Retinal pigment epithelial cell (primary cell): ENCODE measurements at regions not wholly inside any gene's neighbourhood (a gene's known extent, or its start where the extent isn't known, plus 50 kb on each side); places are given as distances from the start of the nearest gene placed in this dataset.

Source experiments
- DNase-seq: peaks from one replicate; pipeline ENCODE4 v3.0.0-alpha.2; 2010; ENCODE audit warnings: low read depth
- H3K4me3 ChIP-seq: 2 replicates; pipeline ENCODE4 v1.5.1; 2011; ENCODE audit warnings: mild to moderate bottlenecking, low read length, control low read depth, moderate library complexity
- TF ChIP-seq, protein P1 (sequence below): conservative IDR thresholded peaks from 2 replicates; pipeline ENCODE4 v1.5.1; 2011; ENCODE audit warnings: low read depth, low read length, control low read depth, inconsistent platforms

GRCh38 chr18:26714739-26715138 is 150.8 kb downstream of the AQP4 start:
- DNase-seq, result no peak
- TF ChIP-seq, protein P1, sequence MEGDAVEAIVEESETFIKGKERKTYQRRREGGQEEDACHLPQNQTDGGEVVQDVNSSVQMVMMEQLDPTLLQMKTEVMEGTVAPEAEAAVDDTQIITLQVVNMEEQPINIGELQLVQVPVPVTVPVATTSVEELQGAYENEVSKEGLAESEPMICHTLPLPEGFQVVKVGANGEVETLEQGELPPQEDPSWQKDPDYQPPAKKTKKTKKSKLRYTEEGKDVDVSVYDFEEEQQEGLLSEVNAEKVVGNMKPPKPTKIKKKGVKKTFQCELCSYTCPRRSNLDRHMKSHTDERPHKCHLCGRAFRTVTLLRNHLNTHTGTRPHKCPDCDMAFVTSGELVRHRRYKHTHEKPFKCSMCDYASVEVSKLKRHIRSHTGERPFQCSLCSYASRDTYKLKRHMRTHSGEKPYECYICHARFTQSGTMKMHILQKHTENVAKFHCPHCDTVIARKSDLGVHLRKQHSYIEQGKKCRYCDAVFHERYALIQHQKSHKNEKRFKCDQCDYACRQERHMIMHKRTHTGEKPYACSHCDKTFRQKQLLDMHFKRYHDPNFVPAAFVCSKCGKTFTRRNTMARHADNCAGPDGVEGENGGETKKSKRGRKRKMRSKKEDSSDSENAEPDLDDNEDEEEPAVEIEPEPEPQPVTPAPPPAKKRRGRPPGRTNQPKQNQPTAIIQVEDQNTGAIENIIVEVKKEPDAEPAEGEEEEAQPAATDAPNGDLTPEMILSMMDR, result no peak
- H3K4me3 ChIP-seq, result no peak overlapping the region

- H3K4me3 ChIP-seq, result no peak overlapping the region
- TF ChIP-seq, protein P1, result no peak
- DNase-seq, result no peak
Measured at GRCh38 chr18:26711756-26712155, 153.8 kb downstream of the AQP4 start.

- TF ChIP-seq, protein P1, result no peak
- no peak overlapping the region for H3K4me3 ChIP-seq
- DNase-seq, result no peak
Measured at GRCh38 chr18:26710470-26711096, 154.9 kb downstream of the AQP4 start.

DNA sequence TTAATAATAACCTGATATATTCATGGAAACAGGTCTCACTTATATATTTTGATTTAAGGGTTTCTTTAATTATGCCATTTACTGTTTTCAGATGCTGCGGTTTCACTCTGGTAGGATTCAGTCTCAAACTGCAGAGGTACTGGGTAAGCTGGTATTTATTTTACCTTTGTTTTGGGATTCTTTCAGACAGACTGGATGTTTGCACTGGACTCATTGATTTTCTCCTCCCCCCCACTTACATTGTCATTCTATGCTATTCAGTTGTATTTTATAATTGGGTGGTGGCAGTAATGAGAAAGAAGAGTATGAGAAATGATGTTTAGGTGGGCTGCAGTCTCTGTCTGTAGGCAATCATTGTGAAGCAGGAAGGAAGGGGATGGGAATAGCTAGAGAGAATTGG is 155.6 kb downstream of the AQP4 start:
- DNase-seq, result no peak
- no peak overlapping the region for H3K4me3 ChIP-seq
- TF ChIP-seq, protein P1, result no peak

GRCh38 chr18:26708806-26709716 is 156.4 kb downstream of the AQP4 start:
- no peak overlapping the region for H3K4me3 ChIP-seq
- no peak for DNase-seq
- TF ChIP-seq, protein P1, result no peak

GRCh38 chr18:26706911-26707351 is 158.6 kb downstream of the AQP4 start:
- no peak overlapping the region for H3K4me3 ChIP-seq
- TF ChIP-seq, protein P1, result no peak
- no peak for DNase-seq
